Anterior cingulate cortex (tissue), 58 donors: ENCODE measurements at regions not wholly inside any gene's neighbourhood (a gene's known extent, or its start where the extent isn't known, plus 50 kb on each side); places are given as distances from the start of the nearest gene placed in this dataset.

Source experiments
- DNase-seq, 58 donors: peaks; one replicate each; lab custom pipeline; 2025; lab: John Stamatoyannopoulos, UW

GRCh38 chr5:72623936-72624335, 116.7 kb upstream of the ZNF366 start:
- DNase-seq = no peak

GRCh38 chr5:72623323-72623722, 116.1 kb upstream of the ZNF366 start:
- DNase-seq = no peak

GRCh38 chr5:72622170-72622760, 115.1 kb upstream of the ZNF366 start:
- no peak for DNase-seq

GRCh38 chr5:72621576-72621975, 114.4 kb upstream of the ZNF366 start:
- no peak for DNase-seq

- DNase-seq = no peak
These were observed 112.5 kb upstream of the ZNF366 start for GRCh38 chr5:72619677-72620076.

GRCh38 chr5:72619251-72619650, 112.0 kb upstream of the ZNF366 start:
- DNase-seq = no peak

GRCh38 chr5:72618708-72619107, 111.5 kb upstream of the ZNF366 start:
- DNase-seq = no peak

GRCh38 chr5:72615061-72615460, 107.9 kb upstream of the ZNF366 start:
- no peak for DNase-seq

GRCh38 chr5:72613515-72613914, 106.3 kb upstream of the ZNF366 start:
- DNase-seq = no peak

GRCh38 chr5:72612810-72613209, 105.6 kb upstream of the ZNF366 start:
- no peak for DNase-seq

GRCh38 chr5:72611118-72611730, 104.0 kb upstream of the ZNF366 start:
- DNase-seq = peak in 53 of 58 donors; percentile 14 to 91 (median 75)

GRCh38 chr5:72608926-72609325, 101.7 kb upstream of the ZNF366 start:
- no peak for DNase-seq

- DNase-seq = peak in 45 of 58 donors; percentile 11 to 80 (median 45)
These were observed 101.1 kb upstream of the ZNF366 start for GRCh38 chr5:72608297-72608696.

- no peak for DNase-seq
These were observed 100.2 kb upstream of the ZNF366 start for GRCh38 chr5:72607381-72607780.

- DNase-seq = no peak
These were observed 99.3 kb upstream of the ZNF366 start for GRCh38 chr5:72606525-72606924.

- no peak for DNase-seq
These were observed 98.4 kb upstream of the ZNF366 start for GRCh38 chr5:72605632-72606031.

GRCh38 chr5:72604798-72605154, 97.6 kb upstream of the ZNF366 start:
- DNase-seq = no peak

GRCh38 chr5:72604111-72604797, 97.0 kb upstream of the ZNF366 start:
- peak in 1 of 58 donors; percentile 5 for DNase-seq

- no peak for DNase-seq
These were observed 95.8 kb upstream of the ZNF366 start for GRCh38 chr5:72602696-72603685.

GRCh38 chr5:72601861-72602260, 94.7 kb upstream of the ZNF366 start:
- DNase-seq = no peak
